Smooth muscle cell (in vitro differentiated cells): ENCODE measurements at regions not wholly inside any gene's neighbourhood (a gene's known extent, or its start where the extent isn't known, plus 50 kb on each side); places are given as distances from the start of the nearest gene placed in this dataset.
A peak's percentile ranks its signal among the peaks of the same experiment; 100 is the strongest.

ENCODE experiments used
- DNase-seq: peaks from one replicate; lab custom pipeline; 2025; ENCODE audit not compliant: unreplicated experiment; lab: John Stamatoyannopoulos, UW
- H2AFZ ChIP-seq: fragments of 200-600 bp; sonication (generic); 2 replicates; pipeline ENCODE4 v1.6.0; 2016; ENCODE audit warnings: antibody characterized with exemption, low read depth, mild to moderate bottlenecking
- H3F3A ChIP-seq: fragments of 200-600 bp; sonication (generic); 2 replicates; pipeline ENCODE4 v1.6.0; 2017; ENCODE audit warnings: antibody characterized with exemption, low read depth
- H3K27ac ChIP-seq: fragments of 200-600 bp; sonication (generic); 2 replicates; pipeline ENCODE4 v1.5.1; 2016; ENCODE audit warnings: low read depth, mild to moderate bottlenecking
- H3K27me3 ChIP-seq: fragments of 200-600 bp; sonication (generic); 2 replicates; pipeline ENCODE4 v1.6.1; 2016; ENCODE audit warnings: low read depth, mild to moderate bottlenecking
- H3K36me3 ChIP-seq: fragments of 200-600 bp; sonication (generic); 2 replicates; pipeline ENCODE4 v1.5.1; 2016; ENCODE audit warnings: low read depth
- H3K4me1 ChIP-seq: fragments of 200-600 bp; sonication (generic); 2 replicates; pipeline ENCODE4 v1.5.1; 2016; ENCODE audit warnings: low read depth
- H3K4me2 ChIP-seq: fragments of 200-600 bp; sonication (generic); 2 replicates; pipeline ENCODE4 v1.6.0; 2016; ENCODE audit warnings: mild to moderate bottlenecking
- H3K4me3 ChIP-seq: fragments of 200-600 bp; sonication (generic); 2 replicates; pipeline ENCODE4 v1.5.1; 2016; ENCODE audit warnings: mild to moderate bottlenecking
- H3K79me2 ChIP-seq: fragments of 200-600 bp; sonication (generic); 2 replicates; pipeline ENCODE4 v1.6.0; 2016; ENCODE audit warnings: low read depth, mild to moderate bottlenecking
- H3K9ac ChIP-seq: fragments of 200-600 bp; sonication (generic); 2 replicates; pipeline ENCODE4 v1.6.0; 2016; ENCODE audit warnings: low read depth
- H3K9me3 ChIP-seq: fragments of 200-600 bp; sonication (generic); replicated peaks from 2 replicates; pipeline ENCODE4 v1.5.1; 2016; ENCODE audit warnings: low read depth
- H4K20me1 ChIP-seq: fragments of 200-600 bp; sonication (generic); 2 replicates; pipeline ENCODE4 v1.6.0; 2016; ENCODE audit warnings: low read depth
- CTCF ChIP-seq: fragments of 200-600 bp; sonication (generic); IDR thresholded peaks from 2 replicates; pipeline ENCODE4 v1.5.1; 2017; ENCODE audit warnings: borderline replicate concordance, mild to moderate bottlenecking, antibody characterized with exemption; ENCODE audit not compliant: insufficient read depth, poor library complexity, severe bottlenecking
- WGBS: methylation state at CpG from one replicate; pipeline ENCODE4 v1.1.7; 2016; ENCODE audit warnings: low lambda C conversion rate; 5-methylcytosine and 5-hydroxymethylcytosine counted together

GRCh38 chr1:218775501-218776021 is 398.1 kb upstream of the LYPLAL1 start:
- Histone ChIP-seq H3K79me2 (no peaks in the 10 kb centered on the region), H3K4me1 (peaks cover 7% of the 10 kb centered on the region), H3K4me2 (peak overlapping the region; percentile 24), H3K27me3 (no peaks in the 10 kb centered on the region), H3F3A (peaks cover 14% of the 10 kb centered on the region), H4K20me1 (no peaks in the 10 kb centered on the region), H3K4me3 (no peak overlapping the region), H3K36me3 (no peaks in the 10 kb centered on the region), H3K9me3 (no peaks in the 10 kb centered on the region), H2AFZ (peak overlapping the region; percentile 30), H3K27ac (no peak overlapping the region), H3K9ac (no peak overlapping the region)
- no peak for DNase-seq
- no peak for TF ChIP-seq CTCF
- 15% methylated on average over 4 of the region's 4 CpGs for WGBS

DNA sequence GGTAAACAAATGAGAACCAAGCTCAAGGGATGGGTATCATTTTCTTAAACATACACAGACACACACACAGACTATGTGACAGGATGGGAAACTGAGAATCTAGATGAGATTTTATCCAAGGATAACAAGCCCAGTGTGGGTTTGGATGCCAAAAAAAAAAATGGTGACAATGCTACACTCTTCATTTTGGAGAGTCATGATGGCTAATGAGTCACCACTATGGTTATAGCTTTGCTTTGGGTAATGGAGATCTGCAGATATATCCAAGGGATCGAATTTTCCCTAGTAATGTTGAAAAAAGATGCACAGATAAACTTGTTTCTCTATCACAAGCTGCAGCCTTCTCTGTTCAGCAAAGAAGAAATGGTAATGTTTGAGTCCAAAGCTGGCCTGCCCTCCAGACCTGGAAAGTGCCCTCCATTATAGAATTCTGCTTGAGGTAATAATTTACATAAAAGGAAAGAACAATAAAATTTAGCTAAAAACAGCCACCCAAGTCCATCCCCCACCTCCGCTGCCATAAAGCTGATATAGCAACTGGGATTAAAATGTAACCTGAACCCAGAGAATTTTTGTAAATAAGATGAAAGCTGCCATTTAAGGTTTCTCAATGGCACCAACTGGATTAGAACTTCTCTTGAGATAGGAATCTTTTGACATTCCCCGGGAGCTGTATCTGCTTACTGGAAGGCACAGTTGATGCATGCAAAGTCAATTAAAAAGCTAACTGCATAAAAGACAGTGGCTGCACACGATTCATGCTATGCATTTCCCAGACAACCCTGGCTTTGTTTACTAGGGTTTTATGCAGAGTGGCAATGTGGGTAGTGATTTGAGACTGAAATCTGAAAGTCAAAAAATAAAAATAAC is 395.2 kb upstream of the LYPLAL1 start:
- Histone ChIP-seq H3K4me2 (no peak overlapping the region), H3K9ac (no peak overlapping the region), H4K20me1 (no peaks in the 10 kb centered on the region), H3K4me1 (peaks cover 7% of the 10 kb centered on the region), H3K27ac (no peak overlapping the region), H3K4me3 (no peak overlapping the region), H2AFZ (no peak overlapping the region), H3K36me3 (no peaks in the 10 kb centered on the region), H3F3A (peaks cover 3% of the 10 kb centered on the region), H3K27me3 (no peaks in the 10 kb centered on the region), H3K79me2 (no peaks in the 10 kb centered on the region), H3K9me3 (no peaks in the 10 kb centered on the region)
- no peak for DNase-seq
- WGBS = 26% methylated on average over 4 of the region's 4 CpGs
- TF ChIP-seq CTCF = no peak

GRCh38 chr1:218779341-218780100 is 394.2 kb upstream of the LYPLAL1 start:
- Histone ChIP-seq H3F3A (peaks cover 3% of the 10 kb centered on the region), H3K4me2 (no peak overlapping the region), H3K36me3 (no peaks in the 10 kb centered on the region), H3K9me3 (no peaks in the 10 kb centered on the region), H4K20me1 (no peaks in the 10 kb centered on the region), H3K27ac (no peak overlapping the region), H3K27me3 (no peaks in the 10 kb centered on the region), H2AFZ (no peak overlapping the region), H3K4me1 (peaks cover 7% of the 10 kb centered on the region), H3K79me2 (no peaks in the 10 kb centered on the region), H3K9ac (no peak overlapping the region), H3K4me3 (no peak overlapping the region)
- 50% methylated on average over 4 of the region's 4 CpGs for WGBS
- no peak for DNase-seq
- TF ChIP-seq CTCF = no peak
